GF-D8 (cell line): ENCODE measurements at regions not wholly inside any gene's neighbourhood (a gene's known extent, or its start where the extent isn't known, plus 50 kb on each side); places are given as distances from the start of the nearest gene placed in this dataset.

ENCODE experiments used
- DNase-seq: peaks from one replicate; lab custom pipeline; 2025; lab: John Stamatoyannopoulos, UW

GRCh38 chr12:91968076-91968776 is 177.4 kb downstream of the BTG1 start:
- no peak for DNase-seq

GRCh38 chr12:91967590-91967989 is 178.1 kb downstream of the BTG1 start:
- DNase-seq = no peak

GRCh38 chr12:91965781-91966180 is 179.9 kb downstream of the BTG1 start:
- DNase-seq = no peak

GRCh38 chr12:91964501-91964900 is 181.1 kb downstream of the BTG1 start:
- no peak for DNase-seq

GRCh38 chr12:91959220-91959619 is 186.4 kb downstream of the BTG1 start:
- no peak for DNase-seq

- DNase-seq = no peak
These were observed 186.8 kb downstream of the BTG1 start for GRCh38 chr12:91958816-91959215.

GRCh38 chr12:91954747-91955146 is 190.9 kb downstream of the BTG1 start:
- DNase-seq = no peak

GRCh38 chr12:91954326-91954725 is 191.3 kb downstream of the BTG1 start:
- DNase-seq = no peak

GRCh38 chr12:91952916-91953315 is 192.7 kb downstream of the BTG1 start:
- DNase-seq = no peak

GRCh38 chr12:91951571-91951970 is 194.1 kb downstream of the BTG1 start:
- no peak for DNase-seq

- no peak for DNase-seq
These were observed 197.1 kb downstream of the BTG1 start for GRCh38 chr12:91948504-91948903.

- DNase-seq = no peak
These were observed 198.2 kb downstream of the BTG1 start for GRCh38 chr12:91947459-91947858.

- DNase-seq = no peak
These were observed 201.0 kb downstream of the BTG1 start for GRCh38 chr12:91944637-91945036.

- no peak for DNase-seq
These were observed 204.6 kb downstream of the BTG1 start for GRCh38 chr12:91940826-91941570.

GRCh38 chr12:91940322-91940721 is 205.3 kb downstream of the BTG1 start:
- DNase-seq = no peak

- no peak for DNase-seq
These were observed 207.9 kb downstream of the BTG1 start for GRCh38 chr12:91937706-91938105.

- no peak for DNase-seq
These were observed 208.6 kb downstream of the BTG1 start for GRCh38 chr12:91937009-91937408.

GRCh38 chr12:91935296-91935695 is 210.3 kb downstream of the BTG1 start:
- no peak for DNase-seq

- no peak for DNase-seq
These were observed 214.5 kb downstream of the BTG1 start for GRCh38 chr12:91931111-91931510.

GRCh38 chr12:91928501-91928900 is 217.1 kb downstream of the BTG1 start:
- DNase-seq = no peak

GRCh38 chr12:91926848-91927247 is 218.8 kb downstream of the BTG1 start:
- DNase-seq = no peak

- no peak for DNase-seq
These were observed 220.8 kb downstream of the BTG1 start for GRCh38 chr12:91924827-91925226.

GRCh38 chr12:91923864-91924263 is 221.8 kb downstream of the BTG1 start:
- no peak for DNase-seq

- DNase-seq = no peak
These were observed 223.0 kb downstream of the BTG1 start for GRCh38 chr12:91922674-91923073.
